Neural progenitor cell (in vitro differentiated cells): ENCODE measurements at regions not wholly inside any gene's neighbourhood (a gene's known extent, or its start where the extent isn't known, plus 50 kb on each side); places are given as distances from the start of the nearest gene placed in this dataset.

ENCODE experiments used
- CTCF ChIP-seq: fragments of 200-600 bp; sonication (generic); IDR thresholded peaks from 2 replicates; pipeline ENCODE4 v1.5.1; 2017; ENCODE audit warnings: antibody characterized with exemption, mild to moderate bottlenecking
- EZH2 ChIP-seq: fragments of 200-600 bp; sonication (generic); IDR thresholded peaks from 2 replicates; pipeline ENCODE4 v1.6.1; 2017; ENCODE audit warnings: antibody characterized with exemption, mild to moderate bottlenecking, moderate library complexity
- EZH2phosphoT487 ChIP-seq: fragments of 200-600 bp; sonication (generic); IDR thresholded peaks from 2 replicates; pipeline ENCODE4 v1.6.1; 2017; ENCODE audit warnings: antibody characterized with exemption

- TF ChIP-seq CTCF (no peak), EZH2phosphoT487 (no peak), EZH2 (no peak)
Measured at GRCh38 chr12:116442304-116442703, 116.9 kb upstream of the MAP1LC3B2 start.
